ENCODE measurements at regions not wholly inside any gene's neighbourhood (a gene's known extent, or its start where the extent isn't known, plus 50 kb on each side); places are given as distances from the start of the nearest gene placed in this dataset.
A peak's percentile ranks its signal among the peaks of the same experiment; 100 is the strongest.
"Not testable (repeated sequence)": the region's sequence is repeated elsewhere in the genome, so short reads cannot be mapped to it uniquely, and the experiment has no call there.

- peak; percentile 3 for DNase-seq (ENCODE audit: low read depth)
Measured at GRCh38 chr4:32931475-32931874, 2211.3 kb downstream of the PCDH7 start.

GRCh38 chr4:32932156-32932555 lies 2212.0 kb downstream of the PCDH7 start:
- no peak for DNase-seq (ENCODE audit: low read depth)

- not testable (repeated sequence) for DNase-seq (ENCODE audit: low read depth)
Measured at GRCh38 chr4:32939222-32939621, 2219.1 kb downstream of the PCDH7 start.

GRCh38 chr4:32950866-32951265 lies 2230.7 kb downstream of the PCDH7 start:
- DNase-seq (ENCODE audit: low read depth), result no peak

GRCh38 chr4:32958586-32958985 lies 2238.4 kb downstream of the PCDH7 start:
- no peak for DNase-seq (ENCODE audit: low read depth)

GRCh38 chr4:32962100-32962499 lies 2241.9 kb downstream of the PCDH7 start:
- no peak for DNase-seq (ENCODE audit: low read depth)

- DNase-seq (ENCODE audit: low read depth), result peak; percentile 26
Measured at GRCh38 chr4:32985256-32985655, 2265.1 kb downstream of the PCDH7 start.

GRCh38 chr4:32986236-32986635 lies 2266.1 kb downstream of the PCDH7 start:
- no peak for DNase-seq (ENCODE audit: low read depth)

- no peak for DNase-seq (ENCODE audit: low read depth)
Measured at GRCh38 chr4:32987111-32987510, 2266.9 kb downstream of the PCDH7 start.

GRCh38 chr4:32988165-32988811 lies 2268.1 kb downstream of the PCDH7 start:
- DNase-seq (ENCODE audit: low read depth), result no peak

- DNase-seq (ENCODE audit: low read depth), result no peak
Measured at GRCh38 chr4:32991663-32992062, 2271.5 kb downstream of the PCDH7 start.

- DNase-seq (ENCODE audit: low read depth), result no peak
Measured at GRCh38 chr4:32994981-32995881, 2275.1 kb downstream of the PCDH7 start.

- no peak for DNase-seq (ENCODE audit: low read depth)
Measured at GRCh38 chr4:33013282-33013681, 2293.1 kb downstream of the PCDH7 start.

GRCh38 chr4:33025236-33025635 lies 2305.1 kb downstream of the PCDH7 start:
- DNase-seq (ENCODE audit: low read depth), result no peak

GRCh38 chr4:33029976-33030375 lies 2309.8 kb downstream of the PCDH7 start:
- DNase-seq (ENCODE audit: low read depth), result no peak

- no peak for DNase-seq (ENCODE audit: low read depth)
Measured at GRCh38 chr4:33031328-33031727, 2311.2 kb downstream of the PCDH7 start.

GRCh38 chr4:33037464-33037863 lies 2317.3 kb downstream of the PCDH7 start:
- DNase-seq (ENCODE audit: low read depth), result no peak

GRCh38 chr4:33045334-33045733 lies 2325.2 kb downstream of the PCDH7 start:
- no peak for DNase-seq (ENCODE audit: low read depth)

GRCh38 chr4:33052241-33052640 lies 2332.1 kb downstream of the PCDH7 start:
- DNase-seq (ENCODE audit: low read depth), result no peak

- DNase-seq (ENCODE audit: low read depth), result no peak
Measured at GRCh38 chr4:33054161-33054560, 2334.0 kb downstream of the PCDH7 start.

GRCh38 chr4:33054656-33055196 lies 2334.6 kb downstream of the PCDH7 start:
- DNase-seq (ENCODE audit: low read depth), result no peak

- DNase-seq (ENCODE audit: low read depth), result no peak
Measured at GRCh38 chr4:33057736-33058135, 2337.6 kb downstream of the PCDH7 start.

GRCh38 chr4:33058998-33059397 lies 2338.8 kb downstream of the PCDH7 start:
- DNase-seq (ENCODE audit: low read depth), result no peak

Data from LHCN-M2 (cell line).